GM12865 (cell line): ENCODE measurements at regions not wholly inside any gene's neighbourhood (a gene's known extent, or its start where the extent isn't known, plus 50 kb on each side); places are given as distances from the start of the nearest gene placed in this dataset.

ENCODE experiments used
- DNase-seq: peaks from one replicate; pipeline ENCODE4 v3.0.0; 2010; ENCODE audit warnings: low read depth
- H3K4me3 ChIP-seq: 2 replicates; pipeline ENCODE4 v1.5.1; 2011; ENCODE audit warnings: mild to moderate bottlenecking, low read depth, low read length, control low read depth
- TF ChIP-seq, protein P1 (sequence below): IDR thresholded peaks from 2 replicates; pipeline ENCODE4 v1.5.1; 2011; ENCODE audit warnings: low read length, control low read depth, low read depth, inconsistent platforms; ENCODE audit not compliant: insufficient read depth; ENCODE audit errors: missing control alignments

DNA sequence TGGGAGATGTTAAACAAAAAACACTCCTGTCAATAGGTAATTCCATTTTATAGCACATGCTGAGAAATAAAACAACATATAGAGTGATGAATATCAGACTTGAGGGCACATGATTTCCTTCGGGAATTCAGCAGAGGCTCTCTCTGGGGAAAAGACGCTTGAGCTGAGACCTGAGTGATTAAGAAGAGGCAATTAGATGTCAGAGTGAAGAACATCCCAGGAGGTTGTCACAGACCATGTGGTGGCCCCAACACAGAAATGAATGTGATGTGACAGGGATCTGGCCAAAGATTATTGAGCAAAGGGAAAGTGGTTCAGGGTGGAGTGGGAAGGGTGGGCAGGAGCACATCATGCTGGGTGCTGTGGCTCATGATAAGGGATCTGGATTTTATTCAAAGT, 254.7 kb downstream of the RAD51AP2 start:
- H3K4me3 ChIP-seq, result no peak overlapping the region
- no peak for DNase-seq
- TF ChIP-seq, protein P1, sequence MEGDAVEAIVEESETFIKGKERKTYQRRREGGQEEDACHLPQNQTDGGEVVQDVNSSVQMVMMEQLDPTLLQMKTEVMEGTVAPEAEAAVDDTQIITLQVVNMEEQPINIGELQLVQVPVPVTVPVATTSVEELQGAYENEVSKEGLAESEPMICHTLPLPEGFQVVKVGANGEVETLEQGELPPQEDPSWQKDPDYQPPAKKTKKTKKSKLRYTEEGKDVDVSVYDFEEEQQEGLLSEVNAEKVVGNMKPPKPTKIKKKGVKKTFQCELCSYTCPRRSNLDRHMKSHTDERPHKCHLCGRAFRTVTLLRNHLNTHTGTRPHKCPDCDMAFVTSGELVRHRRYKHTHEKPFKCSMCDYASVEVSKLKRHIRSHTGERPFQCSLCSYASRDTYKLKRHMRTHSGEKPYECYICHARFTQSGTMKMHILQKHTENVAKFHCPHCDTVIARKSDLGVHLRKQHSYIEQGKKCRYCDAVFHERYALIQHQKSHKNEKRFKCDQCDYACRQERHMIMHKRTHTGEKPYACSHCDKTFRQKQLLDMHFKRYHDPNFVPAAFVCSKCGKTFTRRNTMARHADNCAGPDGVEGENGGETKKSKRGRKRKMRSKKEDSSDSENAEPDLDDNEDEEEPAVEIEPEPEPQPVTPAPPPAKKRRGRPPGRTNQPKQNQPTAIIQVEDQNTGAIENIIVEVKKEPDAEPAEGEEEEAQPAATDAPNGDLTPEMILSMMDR, result no peak

DNA sequence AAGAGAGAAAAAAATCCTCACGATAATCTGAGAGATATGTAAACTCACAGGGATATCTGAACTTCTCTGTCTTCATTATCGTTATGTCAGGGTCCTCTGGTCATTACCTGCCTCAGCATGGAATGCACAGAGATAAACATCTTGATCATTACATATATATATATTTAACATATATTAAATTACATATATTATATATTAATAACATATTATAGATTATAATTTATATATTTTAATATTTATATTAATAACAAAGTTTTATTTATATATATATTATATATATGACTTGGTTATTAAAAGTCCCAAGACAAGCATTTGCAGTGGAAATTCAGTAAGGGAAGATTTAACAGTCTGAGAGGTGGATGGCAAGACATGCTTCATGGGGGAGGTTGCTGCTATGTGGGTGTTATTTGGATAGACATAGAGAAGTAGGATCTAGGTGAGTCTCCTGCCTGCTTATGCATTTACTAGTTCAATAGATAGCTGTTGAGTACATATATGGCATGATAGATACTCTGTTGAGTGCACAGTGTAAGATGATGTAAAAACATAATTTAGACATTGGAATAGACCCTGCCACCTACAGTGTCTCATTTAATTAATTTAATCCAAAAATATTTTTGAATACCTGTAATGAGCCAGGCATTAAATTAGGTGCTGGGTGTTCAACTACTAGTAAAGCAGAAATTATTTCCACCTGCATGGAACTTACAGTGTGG, 255.2 kb downstream of the RAD51AP2 start:
- H3K4me3 ChIP-seq, result no peak overlapping the region
- TF ChIP-seq, protein P1, result no peak
- no peak for DNase-seq

DNA sequence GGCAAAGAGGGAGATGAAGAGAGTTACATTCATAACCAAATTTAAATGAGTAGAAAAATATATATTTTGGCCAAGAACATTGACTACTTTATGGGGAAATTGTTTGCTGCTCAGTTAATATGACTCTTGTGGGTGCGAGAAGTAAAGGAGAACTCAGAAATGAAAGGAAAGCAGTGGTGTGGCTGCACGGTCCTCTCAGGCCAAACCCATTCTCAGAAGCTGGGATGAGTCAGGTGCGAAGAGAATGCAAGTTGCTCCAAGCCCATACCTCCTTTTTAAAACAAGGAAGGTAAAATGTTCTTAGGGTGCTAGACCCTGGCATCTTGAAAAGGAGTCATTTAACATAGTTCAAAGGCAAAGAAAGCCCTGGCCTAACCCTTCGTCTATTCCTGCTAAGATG, 258.6 kb downstream of the RAD51AP2 start:
- TF ChIP-seq, protein P1, result no peak
- DNase-seq, result no peak
- no peak overlapping the region for H3K4me3 ChIP-seq

DNA sequence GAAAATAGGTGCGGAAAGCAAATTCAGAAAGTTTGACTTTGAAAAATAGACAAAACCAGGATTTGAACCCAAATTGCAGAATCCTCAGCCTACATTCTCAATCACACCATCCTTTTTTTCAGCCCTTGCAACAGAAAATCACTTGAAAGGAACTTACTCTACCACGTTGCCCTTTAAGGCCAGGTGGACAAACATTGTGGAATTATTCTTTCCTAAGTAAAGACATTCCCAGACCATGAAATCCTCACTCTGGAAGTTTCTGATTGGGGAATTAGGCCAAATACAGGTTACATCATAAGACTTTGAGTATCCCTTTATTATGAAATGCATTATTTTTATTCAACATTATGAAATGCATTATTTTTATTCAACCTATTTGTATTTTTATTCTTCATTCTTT, 259.4 kb downstream of the RAD51AP2 start:
- H3K4me3 ChIP-seq, result no peak overlapping the region
- no peak for DNase-seq
- TF ChIP-seq, protein P1, result no peak

DNA sequence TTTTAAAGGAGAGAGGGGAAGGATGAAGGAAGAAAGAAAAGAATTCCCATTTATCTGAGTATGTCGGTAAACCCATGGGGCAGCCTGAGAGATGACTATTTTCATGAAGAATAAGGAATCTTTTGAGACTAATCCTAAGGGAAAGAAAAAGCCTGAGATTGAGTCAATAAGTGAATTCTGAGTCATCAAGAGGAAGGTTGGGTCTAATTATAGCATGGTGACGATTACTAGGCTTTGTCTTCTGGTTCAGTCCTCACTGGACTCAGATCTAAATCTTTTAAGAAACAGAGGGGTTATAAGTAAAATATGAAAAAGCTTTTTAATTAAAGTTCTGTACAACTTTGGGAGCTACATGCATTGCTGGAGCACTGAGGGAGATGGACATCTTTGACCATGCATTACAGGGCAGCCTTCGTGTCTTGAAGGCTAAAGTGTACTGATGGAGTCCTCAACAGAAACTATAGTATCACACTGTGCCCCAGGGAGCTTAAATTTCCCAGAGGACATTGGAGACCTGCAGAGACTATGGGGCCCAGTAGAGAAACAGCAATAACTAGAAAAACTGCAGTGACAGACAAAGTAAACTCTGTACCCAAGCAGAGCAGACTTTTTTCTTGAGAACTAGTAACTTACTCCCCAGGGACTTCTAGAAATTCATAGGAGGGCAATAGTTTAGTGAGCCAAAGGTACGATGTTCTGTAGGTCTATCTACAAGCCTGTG, 260.9 kb downstream of the RAD51AP2 start:
- DNase-seq, result no peak
- TF ChIP-seq, protein P1, result no peak
- H3K4me3 ChIP-seq, result no peak overlapping the region

DNA sequence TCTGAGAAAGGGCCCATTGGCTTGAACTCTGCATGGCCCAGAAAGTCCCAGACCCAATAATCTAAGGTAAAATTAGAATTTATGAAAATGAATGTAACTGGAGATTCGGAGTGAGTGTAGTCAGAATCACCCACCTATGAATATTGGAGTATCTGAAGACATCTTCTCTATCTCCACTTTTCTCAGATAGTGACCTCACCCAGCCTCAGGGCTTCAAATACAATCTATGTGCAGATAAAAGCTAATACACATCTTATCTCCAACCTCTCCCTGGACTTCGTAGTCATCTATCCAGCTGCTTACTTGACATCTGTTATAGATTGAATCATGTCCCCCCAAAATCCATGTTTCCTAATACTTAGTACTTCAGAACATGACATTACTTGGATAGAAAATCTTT, 263.2 kb downstream of the RAD51AP2 start:
- no peak for DNase-seq
- TF ChIP-seq, protein P1, result no peak
- H3K4me3 ChIP-seq, result no peak overlapping the region

DNA sequence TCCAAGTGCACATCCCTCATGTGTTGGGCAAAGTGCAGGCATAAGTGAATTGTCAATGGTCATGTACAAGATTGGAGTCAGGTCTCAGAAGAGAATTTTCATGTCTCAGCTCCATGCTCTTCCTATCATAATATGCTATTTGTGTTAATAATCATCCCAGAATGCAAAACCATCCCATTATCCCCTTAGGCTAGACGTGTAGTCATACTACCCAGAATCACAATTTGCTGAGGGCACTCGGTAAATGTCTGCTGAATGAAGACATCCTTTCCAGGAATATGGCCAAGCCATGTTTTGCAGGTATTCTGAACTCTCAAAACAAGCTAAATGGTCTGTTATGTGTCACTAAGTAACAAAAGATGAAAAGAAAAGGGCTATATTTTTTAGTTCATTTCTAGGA, 263.8 kb downstream of the RAD51AP2 start:
- TF ChIP-seq, protein P1, result no peak
- no peak for DNase-seq
- no peak overlapping the region for H3K4me3 ChIP-seq
